HEK293T (cell line): ENCODE measurements at regions not wholly inside any gene's neighbourhood (a gene's known extent, or its start where the extent isn't known, plus 50 kb on each side); places are given as distances from the start of the nearest gene placed in this dataset.

Experiments used
- CTCF ChIA-PET: fragments of 350-600 bp; formaldehyde crosslinking; extraction: SDS; loops from one replicate; lab custom pipeline; 2021; ENCODE audit warnings: antibody characterized with exemption, inconsistent platforms; lab: Yijun Ruan, JAX
- POLR2A ChIA-PET: fragments of 350-600 bp; formaldehyde crosslinking; extraction: SDS; loops from one replicate; lab custom pipeline; 2020; ENCODE audit warnings: antibody characterized with exemption, inconsistent platforms; lab: Yijun Ruan, JAX
- DNase-seq: peaks from one replicate; pipeline ENCODE4 v3.0.0; 2012; ENCODE audit warnings: mixed read lengths; ENCODE audit errors: extremely low spot score
- ARNT ChIP-seq: fragments of 450-650 bp; IDR thresholded peaks from 2 replicates; pipeline ENCODE4 v1.6.1; 2017; ENCODE audit warnings: mild to moderate bottlenecking
- BHLHE40 ChIP-seq: fragments of 450-650 bp; IDR thresholded peaks from 2 replicates; pipeline ENCODE4 v1.6.1; 2016; ENCODE audit warnings: mild to moderate bottlenecking, moderate library complexity, borderline replicate concordance
- CTBP1 ChIP-seq: fragments of 450-650 bp; IDR thresholded peaks from 2 replicates; pipeline ENCODE4 v1.6.1; 2016; ENCODE audit warnings: borderline replicate concordance
- ELF4 ChIP-seq: fragments of 450-650 bp; IDR thresholded peaks from 2 replicates; pipeline ENCODE4 v1.6.1; 2017; ENCODE audit warnings: antibody characterized with exemption
- FOXA1 ChIP-seq: fragments of 450-650 bp; IDR thresholded peaks from 2 replicates; pipeline ENCODE4 v1.6.1; 2016; ENCODE audit warnings: mild to moderate bottlenecking
- FOXK2 ChIP-seq: fragments of 450-650 bp; IDR thresholded peaks from 2 replicates; pipeline ENCODE4 v1.6.1; 2016; ENCODE audit warnings: mild to moderate bottlenecking
- FOXM1 ChIP-seq: fragments of 450-650 bp; IDR thresholded peaks from 2 replicates; pipeline ENCODE4 v1.6.1; 2017; ENCODE audit warnings: mild to moderate bottlenecking, borderline replicate concordance
- HDGF ChIP-seq: fragments of 450-650 bp; IDR thresholded peaks from 2 replicates; pipeline ENCODE4 v1.6.1; 2017; ENCODE audit warnings: antibody characterized with exemption, borderline replicate concordance
- L3MBTL2 ChIP-seq: fragments of 450-650 bp; conservative IDR thresholded peaks from 2 replicates; pipeline ENCODE4 v1.6.1; 2016; ENCODE audit warnings: mild to moderate bottlenecking
- LEF1 ChIP-seq: fragments of 450-650 bp; IDR thresholded peaks from 2 replicates; pipeline ENCODE4 v1.6.1; 2017; ENCODE audit warnings: mild to moderate bottlenecking, borderline replicate concordance
- NFRKB ChIP-seq: fragments of 450-650 bp; IDR thresholded peaks from 2 replicates; pipeline ENCODE4 v1.6.1; 2016; ENCODE audit warnings: mild to moderate bottlenecking, moderate library complexity
- SP1 ChIP-seq: fragments of 450-650 bp; IDR thresholded peaks from 2 replicates; pipeline ENCODE4 v1.6.1; 2017
- SUZ12 ChIP-seq: fragments of 450-650 bp; IDR thresholded peaks from 2 replicates; pipeline ENCODE4 v1.6.1; 2016; ENCODE audit warnings: mild to moderate bottlenecking
- TARDBP ChIP-seq: fragments of 450-650 bp; IDR thresholded peaks from 2 replicates; pipeline ENCODE4 v1.6.1; 2016
- ZNF384 ChIP-seq: fragments of 450-650 bp; IDR thresholded peaks from 2 replicates; pipeline ENCODE4 v1.6.1; 2016
- TF ChIP-seq, protein P1 (sequence below): fragments of 450-650 bp; IDR thresholded peaks from 2 replicates; pipeline ENCODE4 v1.6.1; 2016

DNA sequence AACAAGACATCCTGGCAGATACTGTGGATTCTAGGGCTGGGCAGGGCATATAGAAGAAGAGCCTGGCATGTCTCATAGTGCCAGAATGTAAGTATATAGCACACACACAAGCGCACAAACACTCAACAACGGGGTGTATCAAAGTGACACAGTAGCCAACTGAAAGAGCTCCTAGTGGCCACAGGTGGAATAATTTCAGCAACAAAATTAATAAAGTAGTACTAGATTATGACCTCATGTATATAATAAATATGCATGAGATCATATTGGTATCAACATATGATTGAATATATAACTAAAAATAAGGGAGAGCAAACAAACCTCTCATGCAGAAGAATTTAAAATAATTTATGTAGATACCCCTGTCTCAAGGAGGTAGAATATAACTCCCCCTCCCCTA is 72.4 kb upstream of the CXCL12 start:
- DNase-seq, result no peak
- ChIA-PET POLR2A (no interaction called here), CTCF (interaction anchor here (1.0 kb wide), 1 partner anchor 64 kb away, joined by 3 read pairs; no protein-coding TSS in a partner anchor)

DNA sequence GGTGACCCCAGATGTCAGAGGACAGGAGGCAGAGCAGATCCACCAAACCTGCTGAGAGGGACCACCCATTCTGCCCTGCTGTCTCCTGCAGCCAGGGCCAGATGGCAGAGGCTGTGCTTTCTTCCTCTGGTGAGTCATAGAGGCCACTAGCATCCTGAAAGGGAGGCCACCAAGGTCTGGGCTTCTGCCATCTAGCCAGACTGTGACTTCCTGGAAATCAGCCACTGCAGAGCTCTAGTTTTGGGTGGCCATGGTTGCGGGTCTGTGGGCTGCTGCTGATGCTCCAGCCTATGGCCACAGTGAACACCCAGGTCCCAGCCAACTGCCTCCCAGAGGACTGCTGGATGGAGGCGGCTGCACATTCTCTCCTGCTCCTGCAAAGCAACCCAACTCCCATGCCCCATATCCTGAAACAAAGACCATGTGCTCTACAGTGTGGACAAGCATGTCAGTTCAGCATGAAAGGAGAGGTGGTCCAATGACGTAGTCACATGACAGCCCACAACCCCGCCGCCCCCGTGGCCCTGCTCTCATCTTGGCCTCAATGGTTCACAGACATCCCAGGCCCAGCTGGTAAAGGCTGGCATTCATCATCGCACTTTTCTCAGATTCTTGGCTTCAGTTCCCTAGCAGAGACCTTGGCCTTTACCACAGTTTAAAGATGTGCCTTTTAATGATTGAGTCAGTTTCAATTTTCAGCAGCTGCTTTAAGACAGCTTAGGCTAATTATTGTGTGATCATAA is 73.9 kb upstream of the CXCL12 start:
- ChIA-PET POLR2A (no interaction called here), CTCF (no interaction called here)
- no peak for DNase-seq
- TF ChIP-seq LEF1, result no peak
- no peak for TF ChIP-seq BHLHE40
- TF ChIP-seq, protein P1, sequence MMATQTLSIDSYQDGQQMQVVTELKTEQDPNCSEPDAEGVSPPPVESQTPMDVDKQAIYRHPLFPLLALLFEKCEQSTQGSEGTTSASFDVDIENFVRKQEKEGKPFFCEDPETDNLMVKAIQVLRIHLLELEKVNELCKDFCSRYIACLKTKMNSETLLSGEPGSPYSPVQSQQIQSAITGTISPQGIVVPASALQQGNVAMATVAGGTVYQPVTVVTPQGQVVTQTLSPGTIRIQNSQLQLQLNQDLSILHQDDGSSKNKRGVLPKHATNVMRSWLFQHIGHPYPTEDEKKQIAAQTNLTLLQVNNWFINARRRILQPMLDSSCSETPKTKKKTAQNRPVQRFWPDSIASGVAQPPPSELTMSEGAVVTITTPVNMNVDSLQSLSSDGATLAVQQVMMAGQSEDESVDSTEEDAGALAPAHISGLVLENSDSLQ, result no peak
- no peak for TF ChIP-seq TARDBP
- TF ChIP-seq SP1, result no peak
- no peak for TF ChIP-seq FOXM1
- no peak for TF ChIP-seq HDGF
- no peak for TF ChIP-seq ZNF384
- TF ChIP-seq L3MBTL2, result no peak
- no peak for TF ChIP-seq CTBP1
- TF ChIP-seq FOXA1, result no peak
- no peak for TF ChIP-seq ARNT
- no peak for TF ChIP-seq FOXK2
- no peak for TF ChIP-seq SUZ12
- TF ChIP-seq NFRKB, result no peak
- TF ChIP-seq ELF4, result no peak

More for the DNA sequence above, 72.4 kb upstream of the CXCL12 start:
- TF ChIP-seq FOXM1 (no peak), FOXA1 (no peak), HDGF (no peak), LEF1 (no peak), SP1 (no peak), ELF4 (no peak), NFRKB (no peak), SUZ12 (no peak), FOXK2 (no peak), L3MBTL2 (no peak), ARNT (no peak), TARDBP (no peak), ZNF384 (no peak), CTBP1 (no peak), BHLHE40 (no peak)
- TF ChIP-seq, protein P1, result no peak

DNA sequence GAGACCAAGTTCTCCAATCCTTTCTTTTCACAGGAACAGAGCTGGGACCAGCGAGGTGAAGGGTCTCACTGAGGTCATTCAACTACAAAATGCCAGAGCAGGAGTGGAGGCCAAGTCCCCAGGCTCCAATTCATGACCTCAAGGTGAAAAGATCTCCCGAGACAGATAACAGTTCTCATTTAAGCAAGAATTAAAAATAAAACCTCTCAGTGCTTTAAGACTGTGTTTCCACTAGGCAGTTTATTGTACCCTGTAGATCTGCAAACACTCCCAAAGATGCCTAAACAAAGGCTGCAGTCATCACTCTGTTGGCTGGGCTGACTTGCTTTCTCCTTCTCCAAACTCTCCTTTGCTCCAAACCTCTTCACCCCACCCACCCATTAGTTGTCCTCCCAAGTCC is 74.8 kb upstream of the CXCL12 start:
- ChIA-PET POLR2A (interaction anchor here (1.3 kb wide), 1 partner anchor 10 kb away, joined by 3 read pairs; no protein-coding TSS in a partner anchor), CTCF (no interaction called here)
- TF ChIP-seq FOXA1 (no peak), SUZ12 (no peak), SP1 (no peak), FOXK2 (no peak), BHLHE40 (no peak), CTBP1 (no peak), HDGF (no peak), ARNT (no peak), TARDBP (no peak), NFRKB (no peak), L3MBTL2 (no peak), ZNF384 (no peak), FOXM1 (no peak), ELF4 (no peak), LEF1 (no peak)
- TF ChIP-seq, protein P1, result no peak
- no peak for DNase-seq

DNA sequence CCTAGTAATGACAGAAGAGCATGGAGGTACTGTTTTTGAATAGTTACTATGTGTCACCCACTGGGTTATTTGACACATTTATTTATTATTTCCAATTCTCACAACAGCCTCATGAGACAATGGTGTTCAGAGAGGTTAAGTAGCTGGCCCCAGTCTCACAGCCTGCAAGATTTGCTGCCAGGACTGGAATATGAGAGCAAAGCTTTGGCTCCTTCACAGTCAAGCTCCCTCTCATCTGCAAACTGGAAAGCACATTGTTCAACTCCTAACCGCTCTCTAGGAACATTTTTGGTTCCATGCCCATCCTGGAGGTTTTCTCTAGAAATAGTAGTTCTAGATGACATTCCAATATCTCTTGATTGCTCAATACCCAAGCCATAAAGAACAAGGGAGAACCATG is 75.5 kb upstream of the CXCL12 start:
- POLR2A ChIA-PET, result interaction anchor here (1.3 kb wide), 1 partner anchor 10 kb away, joined by 3 read pairs; no protein-coding TSS in a partner anchor
- TF ChIP-seq, protein P1, result no peak
- TF ChIP-seq SUZ12 (no peak), ELF4 (no peak), FOXA1 (no peak), FOXK2 (no peak), HDGF (no peak), L3MBTL2 (no peak), TARDBP (no peak), ZNF384 (no peak), SP1 (no peak), BHLHE40 (no peak), FOXM1 (no peak), CTBP1 (no peak), ARNT (no peak)
- DNase-seq, result no peak
- CTCF ChIA-PET, result no interaction called here

DNA sequence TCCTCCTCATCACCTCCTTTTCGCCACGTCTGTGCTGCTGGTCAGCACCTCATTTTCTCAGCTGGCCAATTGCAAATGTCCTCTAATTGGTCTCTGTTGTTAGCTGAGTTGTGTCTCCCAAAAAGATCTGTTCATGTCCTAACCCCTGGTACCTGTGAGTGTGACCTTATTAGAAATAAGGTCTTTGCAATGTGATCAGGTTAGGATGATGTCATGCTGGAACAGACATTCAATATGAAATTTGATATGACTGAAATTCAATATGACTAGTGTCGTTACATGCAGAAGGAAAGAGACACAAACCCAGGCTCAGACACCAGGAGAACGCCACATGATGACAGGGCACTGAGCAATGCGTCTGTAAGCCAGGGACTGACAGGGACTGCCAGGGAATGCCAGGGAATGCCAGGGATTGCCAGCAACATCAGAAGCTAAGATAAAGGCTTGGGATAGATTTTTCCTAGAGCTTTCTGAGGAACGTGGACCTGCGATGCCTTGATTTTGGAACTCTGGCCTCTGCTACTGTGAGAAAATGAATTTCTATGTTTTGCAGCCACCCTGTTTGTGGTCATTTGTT is 77.5 kb upstream of the CXCL12 start:
- ChIA-PET POLR2A (no interaction called here), CTCF (no interaction called here)
- TF ChIP-seq ARNT (no peak), SP1 (no peak), BHLHE40 (no peak), TARDBP (no peak), ZNF384 (no peak)
- TF ChIP-seq, protein P1, result no peak
- no peak for DNase-seq
